Panc1 (cell line): ENCODE measurements at regions not wholly inside any gene's neighbourhood (a gene's known extent, or its start where the extent isn't known, plus 50 kb on each side); places are given as distances from the start of the nearest gene placed in this dataset.

Experiments
- ATAC-seq: fragments of 200-7000 bp; cut with Tn5 transposase; 2 replicates; pipeline ENCODE4 v1.9.1; 2020; ENCODE audit warnings: mild to moderate bottlenecking, moderate library complexity
- BruUV-seq: library from RNA; stranded (reverse); fragments of 400-500 nt; replicated peaks from 2 replicates; lab custom pipeline; 2021; lab: Mats Ljungman, UMichigan
- CTCF ChIA-PET: fragments of 300-600 bp; sonication (Branson Sonifier 250); formaldehyde crosslinking; loops from one replicate; lab custom pipeline; 2022; ENCODE audit warnings: antibody characterized with exemption; lab: Charles Lee
- POLR2A ChIA-PET: fragments of 300-600 bp; sonication (Branson Sonifier 250); formaldehyde crosslinking; loops from one replicate; lab custom pipeline; 2022; ENCODE audit warnings: antibody characterized with exemption; lab: Charles Lee
- DNase-seq: peaks from one replicate; pipeline ENCODE4 v3.0.0-alpha.2; 2010; ENCODE audit warnings: low read depth, low spot score
- H3K27ac ChIP-seq: 2 replicates; pipeline ENCODE4 v1.5.1; 2011; ENCODE audit warnings: mild to moderate bottlenecking, low read length, inconsistent platforms
- H3K27me3 ChIP-seq: fragments of 200-500 bp; sonication (Bioruptor generic); 2 replicates; pipeline ENCODE4 v1.6.0; 2014; ENCODE audit warnings: low read length, inconsistent platforms; ENCODE audit not compliant: control insufficient read depth, insufficient read depth
- H3K36me3 ChIP-seq: fragments of 200-500 bp; sonication (Bioruptor generic); 2 replicates; pipeline ENCODE4 v1.5.1; 2014; ENCODE audit warnings: inconsistent platforms, mild to moderate bottlenecking, low read length, moderate library complexity; ENCODE audit not compliant: control insufficient read depth, insufficient read depth
- H3K4me1 ChIP-seq: 2 replicates; pipeline ENCODE4 v1.5.1; 2011; ENCODE audit warnings: inconsistent platforms, mild to moderate bottlenecking, low read length, moderate library complexity; ENCODE audit not compliant: control insufficient read depth, insufficient read depth
- H3K4me3 ChIP-seq, 2 experiments: 2 replicates each; pipeline ENCODE4 v1.5.1; 2011 to 2012; ENCODE audit warnings: low read depth in 2 of 2, low read length in 2 of 2, mild to moderate bottlenecking in 2 of 2, inconsistent platforms in 1 of 2, moderate library complexity in 1 of 2
- H3K9me3 ChIP-seq: fragments of 200-500 bp; sonication (Bioruptor generic); 2 replicates; pipeline ENCODE4 v1.5.1; 2014; ENCODE audit warnings: low read depth, mild to moderate bottlenecking, inconsistent platforms, low read length, moderate library complexity; ENCODE audit not compliant: control insufficient read depth, insufficient read depth
- CTCF ChIP-seq: fragments of 450-650 bp; IDR thresholded peaks from 2 replicates; pipeline ENCODE4 v1.5.1; 2017; ENCODE audit warnings: mild to moderate bottlenecking
- POLR2AphosphoS5 ChIP-seq: IDR thresholded peaks from 2 replicates; pipeline ENCODE4 v1.6.1; 2012; ENCODE audit warnings: mild to moderate bottlenecking, low read depth, low read length, moderate library complexity
- REST ChIP-seq, 2 experiments: IDR thresholded peaks; 2 replicates each; pipeline ENCODE4 v1.6.1; 2011 to 2012; ENCODE audit warnings: low read depth in 2 of 2, control low read depth in 1 of 2, low read length in 1 of 2, mild to moderate bottlenecking in 1 of 2, moderate library complexity in 1 of 2; ENCODE audit not compliant: insufficient read depth in 1 of 2
- SIN3A ChIP-seq: IDR thresholded peaks from 2 replicates; pipeline ENCODE4 v1.6.1; 2012; ENCODE audit warnings: low read depth, mild to moderate bottlenecking, low read length, moderate library complexity, borderline replicate concordance; ENCODE audit not compliant: insufficient read depth
- TCF7L2 ChIP-seq: IDR thresholded peaks from 2 replicates; pipeline ENCODE4 v1.6.1; 2011; ENCODE audit warnings: mild to moderate bottlenecking, low read depth, low read length, inconsistent platforms
- in situ Hi-C: cut with HindIII; loops from 2 replicates; pipeline ENCODE4 v1.10.0; 2016; ENCODE audit warnings: low sequenced_read_pairs, low pct_unique_long_range_greater_than_20kb
- intact Hi-C: fragments of 100-400 bp; cut with micrococcal nuclease; formaldehyde crosslinking; loops from one replicate; pipeline ENCODE4 v1.10.0; 2022; ENCODE audit not compliant: unreplicated experiment

GRCh38 chr11:109329716-109330115, 92.3 kb upstream of the C11orf87 start:
- Histone ChIP-seq H3K27me3 (no peaks in the 10 kb centered on the region), H3K27ac (no peak overlapping the region), H3K4me3 (no peak overlapping the region), H3K4me1 (no peaks in the 10 kb centered on the region), H3K36me3 (no peaks in the 10 kb centered on the region), H3K9me3 (no peaks in the 10 kb centered on the region)
- CTCF ChIA-PET: no interaction called here
- POLR2A ChIA-PET: no interaction called here
- ATAC-seq (no peak), DNase-seq (no peak)
- intact Hi-C loops: no loop called here
- no TSS peak for BruUV-seq
- in situ Hi-C loops: no loop called here
- TF ChIP-seq POLR2AphosphoS5 (no peak), REST (IDR thresholded peaks at IDR 0.05; ENCODE audit: insufficient read depth in 1 of 2, low read depth in 2 of 2, low read length in 1 of 2) (no peak), TCF7L2 (no peak), CTCF (no peak), SIN3A (no peak)

GRCh38 chr11:109338131-109338530, 83.9 kb upstream of the C11orf87 start:
- Histone ChIP-seq H3K27ac (no peak overlapping the region), H3K4me3 (no peak overlapping the region), H3K4me1 (no peaks in the 10 kb centered on the region), H3K27me3 (no peaks in the 10 kb centered on the region), H3K36me3 (no peaks in the 10 kb centered on the region), H3K9me3 (no peaks in the 10 kb centered on the region)
- DNase-seq: no peak
- BruUV-seq: no TSS peak
- in situ Hi-C loops: no loop called here
- TF ChIP-seq TCF7L2 (no peak), CTCF (no peak), SIN3A (no peak)
- ATAC-seq: no peak
- ChIA-PET CTCF (no interaction called here), POLR2A (no interaction called here)
- intact Hi-C loops: no loop called here

- Histone ChIP-seq H3K4me3 (no peak overlapping the region), H3K27ac (no peak overlapping the region), H3K27me3 (no peaks in the 10 kb centered on the region), H3K36me3 (no peaks in the 10 kb centered on the region), H3K4me1 (no peaks in the 10 kb centered on the region), H3K9me3 (no peaks in the 10 kb centered on the region)
- ChIA-PET CTCF (no interaction called here), POLR2A (no interaction called here)
- intact Hi-C loops: no loop called here
- in situ Hi-C loops: no loop called here
- ATAC-seq: no peak
- TF ChIP-seq REST (IDR thresholded peaks at IDR 0.05; ENCODE audit: insufficient read depth in 1 of 2, low read depth in 2 of 2, low read length in 1 of 2) (no peak), POLR2AphosphoS5 (no peak), CTCF (no peak), TCF7L2 (no peak), SIN3A (no peak)
- BruUV-seq: no TSS peak
- no peak for DNase-seq
Observed at GRCh38 chr11:109342261-109342660, 79.7 kb upstream of the C11orf87 start.
